DOHH2 (cell line): ENCODE measurements at regions not wholly inside any gene's neighbourhood (a gene's known extent, or its start where the extent isn't known, plus 50 kb on each side); places are given as distances from the start of the nearest gene placed in this dataset.

Source experiments
- H3F3A ChIP-seq: fragments of 200-600 bp; sonication (generic), shearing (Covaris generic); 2 replicates; pipeline ENCODE4 v1.6.0; 2016; ENCODE audit warnings: antibody characterized with exemption, mild to moderate bottlenecking; ENCODE audit not compliant: control insufficient read depth, insufficient read depth
- H3K27ac ChIP-seq: fragments of 200-600 bp; sonication (generic); 2 replicates; pipeline ENCODE4 v1.5.1; 2014; ENCODE audit warnings: low read depth, mild to moderate bottlenecking, low read length, moderate library complexity
- H3K27me3 ChIP-seq: fragments of 200-600 bp; sonication (generic); 2 replicates; pipeline ENCODE4 v1.6.1; 2014; ENCODE audit warnings: mild to moderate bottlenecking, low read length, mixed read lengths; ENCODE audit not compliant: control insufficient read depth
- H3K36me3 ChIP-seq: fragments of 200-600 bp; sonication (generic); 2 replicates; pipeline ENCODE4 v1.6.1; 2014; ENCODE audit warnings: mild to moderate bottlenecking, low read length, moderate library complexity, mixed read lengths; ENCODE audit not compliant: control insufficient read depth
- H3K4me1 ChIP-seq: fragments of 200-600 bp; sonication (generic); 2 replicates; pipeline ENCODE4 v1.6.1; 2014; ENCODE audit warnings: mild to moderate bottlenecking, low read length, mixed read lengths; ENCODE audit not compliant: control insufficient read depth
- H3K4me2 ChIP-seq: fragments of 200-600 bp; sonication (generic); 2 replicates; pipeline ENCODE4 v1.6.0; 2014; ENCODE audit warnings: mild to moderate bottlenecking, low read length, moderate library complexity
- H3K4me3 ChIP-seq: fragments of 200-600 bp; sonication (generic); 2 replicates; pipeline ENCODE4 v1.5.1; 2014; ENCODE audit warnings: mild to moderate bottlenecking, low read length, mixed read lengths
- H3K79me2 ChIP-seq: fragments of 200-600 bp; sonication (generic); 2 replicates; pipeline ENCODE4 v1.6.1; 2014; ENCODE audit warnings: mild to moderate bottlenecking, low read length, mixed read lengths; ENCODE audit not compliant: control insufficient read depth
- H3K9me2 ChIP-seq: fragments of 200-600 bp; sonication (generic); replicated peaks from 2 replicates; pipeline ENCODE4 v1.6.1; 2014; ENCODE audit warnings: mild to moderate bottlenecking, low read length, mixed read lengths; ENCODE audit not compliant: control insufficient read depth
- H3K9me3 ChIP-seq: fragments of 200-600 bp; sonication (generic); 2 replicates; pipeline ENCODE4 v1.6.1; 2014; ENCODE audit warnings: antibody characterized with exemption, low read length, mixed read lengths; ENCODE audit not compliant: control insufficient read depth, insufficient read depth
- H4K20me1 ChIP-seq: fragments of 200-600 bp; sonication (generic); 2 replicates; pipeline ENCODE4 v1.6.0; 2014; ENCODE audit warnings: low read depth, mild to moderate bottlenecking, antibody characterized with exemption, low read length, moderate library complexity; ENCODE audit not compliant: control insufficient read depth, insufficient read depth
- CTCF ChIP-seq: fragments of 200-600 bp; sonication (generic); IDR thresholded peaks from one replicate; pipeline ENCODE4 v1.5.1; 2014; ENCODE audit warnings: antibody characterized with exemption, mild to moderate bottlenecking, low read depth, low read length; ENCODE audit not compliant: poor library complexity, severe bottlenecking
- EZH2phosphoT487 ChIP-seq: fragments of 200-600 bp; sonication (generic); IDR thresholded peaks from 2 replicates; pipeline ENCODE4 v1.6.1; 2017; ENCODE audit warnings: borderline replicate concordance, mild to moderate bottlenecking, antibody characterized with exemption, low read length, moderate library complexity, mixed read lengths

GRCh38 chr15:31234815-31235214, 91.8 kb upstream of the KLF13 start:
- TF ChIP-seq EZH2phosphoT487 (no peak), CTCF (no peak)
- Histone ChIP-seq H3F3A (peaks cover 51% of the 10 kb centered on the region), H3K79me2 (peaks cover 5% of the 10 kb centered on the region), H3K4me1 (peaks cover 96% of the 10 kb centered on the region), H4K20me1 (no peaks in the 10 kb centered on the region), H3K27me3 (no peaks in the 10 kb centered on the region), H3K9me3 (no peaks in the 10 kb centered on the region), H3K4me3 (peak overlapping the region; percentile 12; the same call in 1 of the 2 replicates), H3K4me2 (peak overlapping the region; percentile 60), H3K9me2 (no peaks in the 10 kb centered on the region), H3K36me3 (peaks cover 7% of the 10 kb centered on the region), H3K27ac (peak overlapping the region; percentile 90)

GRCh38 chr15:31235311-31236183, 91.1 kb upstream of the KLF13 start:
- Histone ChIP-seq H3K9me3 (no peaks in the 10 kb centered on the region), H3K27ac (peak overlapping the region; percentile 90), H3F3A (peaks cover 47% of the 10 kb centered on the region), H3K27me3 (no peaks in the 10 kb centered on the region), H3K4me1 (peaks cover 90% of the 10 kb centered on the region), H3K36me3 (peaks cover 3% of the 10 kb centered on the region), H3K79me2 (no peaks in the 10 kb centered on the region; the same call in 1 of the 2 replicates), H4K20me1 (no peaks in the 10 kb centered on the region), H3K4me3 (peak overlapping the region; percentile 50), H3K4me2 (peak overlapping the region; percentile 60), H3K9me2 (no peaks in the 10 kb centered on the region)
- no peak for TF ChIP-seq EZH2phosphoT487

GRCh38 chr15:31236184-31237042, 90.2 kb upstream of the KLF13 start:
- H3K27ac ChIP-seq = peak overlapping the region; percentile 90
- no peaks in the 10 kb centered on the region for H3K9me3 ChIP-seq
- H3K27me3 ChIP-seq = no peaks in the 10 kb centered on the region
- H4K20me1 ChIP-seq = no peaks in the 10 kb centered on the region
- peaks cover 82% of the 10 kb centered on the region for H3K4me1 ChIP-seq
- no peaks in the 10 kb centered on the region for H3K9me2 ChIP-seq
- no peaks in the 10 kb centered on the region; the same call in 1 of the 2 replicates for H3K79me2 ChIP-seq
- H3K4me3 ChIP-seq = peak overlapping the region; percentile 50
- peak overlapping the region; percentile 60 for H3K4me2 ChIP-seq
- TF ChIP-seq CTCF (no peak), EZH2phosphoT487 (no peak)
- H3K36me3 ChIP-seq = no peaks in the 10 kb centered on the region; the same call in 1 of the 2 replicates
- H3F3A ChIP-seq = peaks cover 46% of the 10 kb centered on the region
